Endodermal cell (in vitro differentiated cells): ENCODE measurements at regions not wholly inside any gene's neighbourhood (a gene's known extent, or its start where the extent isn't known, plus 50 kb on each side); places are given as distances from the start of the nearest gene placed in this dataset.

Source experiments
- DNase-seq: peaks from one replicate; pipeline ENCODE4 v3.0.0-alpha.2; 2017
- H3K27ac ChIP-seq: 2 replicates; pipeline ENCODE4 v1.5.1; 2013; ENCODE audit warnings: mild to moderate bottlenecking, low read depth, low read length, moderate library complexity
- H3K27me3 ChIP-seq: 2 replicates; pipeline ENCODE4 v1.6.1; 2013; ENCODE audit warnings: mild to moderate bottlenecking, low read length, moderate library complexity; ENCODE audit not compliant: insufficient read depth, control insufficient read depth, poor library complexity, severe bottlenecking
- H3K36me3 ChIP-seq: 2 replicates; pipeline ENCODE4 v1.7.0; 2013; ENCODE audit warnings: mild to moderate bottlenecking, low read length, moderate library complexity; ENCODE audit not compliant: control insufficient read depth, insufficient read depth
- H3K4me1 ChIP-seq: one replicate; pipeline ENCODE4 v1.7.0; 2013; ENCODE audit warnings: low read length; ENCODE audit not compliant: control insufficient read depth, insufficient read depth
- H3K4me3 ChIP-seq: 2 replicates; pipeline ENCODE4 v1.5.1; 2013; ENCODE audit warnings: mild to moderate bottlenecking, low read length, moderate library complexity
- H3K9ac ChIP-seq: 2 replicates; pipeline ENCODE4 v1.6.1; 2013; ENCODE audit warnings: mild to moderate bottlenecking, low read length, moderate library complexity; ENCODE audit not compliant: poor library complexity, severe bottlenecking; ENCODE audit errors: extremely low read depth
- H3K9me3 ChIP-seq: 2 replicates; pipeline ENCODE4 v1.6.1; 2013; ENCODE audit warnings: mild to moderate bottlenecking, low read length, moderate library complexity; ENCODE audit not compliant: control insufficient read depth
- H3K27ac Mint-ChIP-seq: 2 replicates; pipeline ENCODE4 v1.8.0; 2020; ENCODE audit warnings: mixed read lengths
- H3K27me3 Mint-ChIP-seq: 2 replicates; pipeline ENCODE4 v1.8.0; 2021; ENCODE audit warnings: mild to moderate bottlenecking, mixed read lengths; ENCODE audit not compliant: insufficient read depth
- H3K36me3 Mint-ChIP-seq: 2 replicates; pipeline ENCODE4 v1.8.0; 2020; ENCODE audit warnings: low read depth, mixed read lengths
- H3K4me1 Mint-ChIP-seq: 2 replicates; pipeline ENCODE4 v1.8.0; 2020; ENCODE audit warnings: mixed read lengths
- H3K4me3 Mint-ChIP-seq: 2 replicates; pipeline ENCODE4 v1.8.0; 2020; ENCODE audit warnings: mild to moderate bottlenecking, moderate library complexity, mixed read lengths
- H3K9me3 Mint-ChIP-seq: 2 replicates; pipeline ENCODE4 v1.8.0; 2020; ENCODE audit warnings: mild to moderate bottlenecking, mixed read lengths
- WGBS, 2 experiments: methylation state at CpG; one replicate each; pipeline versions ENCODE4 v1.1.5 to v1.1.7; 2013; ENCODE audit warnings: missing lambda C conversion rate in 2 of 2, mixed read lengths in 1 of 2; ENCODE audit not compliant: insufficient coverage in 1 of 2, insufficient read length in 1 of 2; 5-methylcytosine and 5-hydroxymethylcytosine counted together
- TF ChIP-seq, protein P1 (sequence below): fragments of 200-600 bp; sonication (generic); conservative IDR thresholded peaks from 2 replicates; pipeline ENCODE4 v1.5.0; 2021; ENCODE audit warnings: antibody characterized with exemption, mild to moderate bottlenecking

DNA sequence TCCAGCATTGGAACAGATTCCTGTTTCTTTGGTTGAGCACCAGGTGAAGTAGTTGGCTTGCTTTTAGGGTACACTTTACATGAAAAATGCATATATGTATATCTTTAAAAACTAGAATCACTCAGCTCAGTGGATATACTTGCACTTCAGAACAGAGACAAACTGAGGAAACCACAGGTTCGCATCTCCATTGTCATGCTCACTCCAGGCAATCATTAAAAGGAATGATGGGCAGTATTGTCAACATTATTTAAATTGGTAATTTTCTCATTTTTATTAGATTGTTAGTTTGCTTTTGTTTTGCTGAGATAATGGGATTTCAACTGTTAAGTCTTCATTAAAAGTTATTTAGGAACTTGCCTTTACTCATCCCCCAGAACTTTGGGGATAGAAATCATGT is 71.0 kb upstream of the NELL2 start:
- no peak overlapping the region for H3K9ac ChIP-seq
- no peaks in the 10 kb centered on the region for H3K9me3 ChIP-seq
- no peaks in the 10 kb centered on the region for H3K27me3 ChIP-seq
- TF ChIP-seq, protein P1, sequence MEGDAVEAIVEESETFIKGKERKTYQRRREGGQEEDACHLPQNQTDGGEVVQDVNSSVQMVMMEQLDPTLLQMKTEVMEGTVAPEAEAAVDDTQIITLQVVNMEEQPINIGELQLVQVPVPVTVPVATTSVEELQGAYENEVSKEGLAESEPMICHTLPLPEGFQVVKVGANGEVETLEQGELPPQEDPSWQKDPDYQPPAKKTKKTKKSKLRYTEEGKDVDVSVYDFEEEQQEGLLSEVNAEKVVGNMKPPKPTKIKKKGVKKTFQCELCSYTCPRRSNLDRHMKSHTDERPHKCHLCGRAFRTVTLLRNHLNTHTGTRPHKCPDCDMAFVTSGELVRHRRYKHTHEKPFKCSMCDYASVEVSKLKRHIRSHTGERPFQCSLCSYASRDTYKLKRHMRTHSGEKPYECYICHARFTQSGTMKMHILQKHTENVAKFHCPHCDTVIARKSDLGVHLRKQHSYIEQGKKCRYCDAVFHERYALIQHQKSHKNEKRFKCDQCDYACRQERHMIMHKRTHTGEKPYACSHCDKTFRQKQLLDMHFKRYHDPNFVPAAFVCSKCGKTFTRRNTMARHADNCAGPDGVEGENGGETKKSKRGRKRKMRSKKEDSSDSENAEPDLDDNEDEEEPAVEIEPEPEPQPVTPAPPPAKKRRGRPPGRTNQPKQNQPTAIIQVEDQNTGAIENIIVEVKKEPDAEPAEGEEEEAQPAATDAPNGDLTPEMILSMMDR = no peak
- no peak for DNase-seq
- H3K4me1 ChIP-seq = no peaks in the 10 kb centered on the region
- no peak overlapping the region for H3K27ac ChIP-seq
- no peak overlapping the region for H3K4me3 Mint-ChIP-seq
- H3K36me3 Mint-ChIP-seq = no peaks in the 10 kb centered on the region
- H3K27me3 Mint-ChIP-seq = no peaks in the 10 kb centered on the region
- 82% methylated on average over 1 of the region's 1 CpG; no CpG with 5 or more reads in 1 of the 2 experiments for WGBS, 2 experiments
- H3K36me3 ChIP-seq = no peaks in the 10 kb centered on the region
- H3K9me3 Mint-ChIP-seq = peaks cover 14% of the 10 kb centered on the region
- no peak overlapping the region for H3K4me3 ChIP-seq
- peaks cover 14% of the 10 kb centered on the region for H3K4me1 Mint-ChIP-seq
- H3K27ac Mint-ChIP-seq = no peak overlapping the region

DNA sequence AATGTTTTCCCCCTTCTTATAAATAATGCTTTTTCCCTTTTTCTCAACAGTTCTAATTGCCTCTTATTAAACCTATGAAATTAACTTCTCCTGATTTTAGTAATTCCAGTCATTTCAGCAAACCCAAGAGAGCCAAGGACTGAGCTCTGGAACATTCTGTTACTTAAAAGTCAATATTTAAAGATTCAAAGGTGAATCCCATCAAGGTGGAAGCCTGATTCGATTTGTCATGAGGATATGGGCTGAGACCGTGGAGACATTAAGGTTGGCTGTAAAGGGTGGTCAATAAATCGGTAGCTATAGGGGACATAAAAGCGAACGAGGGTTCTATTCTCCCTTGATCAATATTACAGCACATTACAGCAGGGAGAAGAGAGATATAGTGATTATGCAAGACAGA is 66.6 kb upstream of the NELL2 start:
- Histone ChIP-seq H3K4me1 (no peaks in the 10 kb centered on the region), H3K27me3 (no peaks in the 10 kb centered on the region), H3K9ac (no peak overlapping the region), H3K27ac (no peak overlapping the region), H3K4me3 (peak overlapping the region; percentile 22), H3K36me3 (no peaks in the 10 kb centered on the region), H3K9me3 (no peaks in the 10 kb centered on the region)
- 91% methylated on average over 5 of the region's 5 CpGs; no CpG with 5 or more reads in 1 of the 2 experiments for WGBS, 2 experiments
- peak overlapping the region; percentile 0 for H3K27ac Mint-ChIP-seq
- no peak for DNase-seq
- TF ChIP-seq, protein P1 = no peak
- no peak overlapping the region for H3K4me3 Mint-ChIP-seq
- peaks cover 14% of the 10 kb centered on the region for H3K4me1 Mint-ChIP-seq
- peaks cover 2% of the 10 kb centered on the region for H3K36me3 Mint-ChIP-seq
- peaks cover 13% of the 10 kb centered on the region for H3K9me3 Mint-ChIP-seq
- no peaks in the 10 kb centered on the region for H3K27me3 Mint-ChIP-seq

DNA sequence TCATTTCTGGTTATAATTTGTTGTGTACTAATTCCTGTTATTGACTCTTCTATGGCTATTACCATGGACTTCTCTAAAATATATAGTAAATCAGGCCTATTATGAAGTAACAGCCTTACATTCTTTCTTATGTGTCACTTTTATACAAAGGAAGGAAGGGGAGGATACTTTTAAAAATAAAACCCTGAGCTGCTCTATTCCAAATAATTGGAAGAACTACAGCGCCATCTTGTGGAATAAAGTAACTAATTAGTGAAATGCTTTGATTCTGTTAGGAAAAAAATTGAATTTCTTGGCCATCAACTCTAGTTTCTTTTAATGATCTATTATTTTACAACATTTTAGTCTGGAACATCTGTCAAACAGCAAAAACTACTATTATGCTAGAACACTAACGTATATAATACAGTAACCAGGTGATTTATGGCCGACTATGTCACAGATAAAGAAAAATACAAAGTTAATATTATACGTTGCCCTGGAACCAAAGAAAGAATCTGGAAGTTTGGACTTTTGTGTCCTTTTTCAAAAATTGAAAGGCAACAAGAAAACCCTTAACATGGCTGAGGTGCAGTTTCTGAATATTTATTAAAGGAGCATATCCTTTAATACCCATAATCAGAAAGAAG is 55.0 kb upstream of the NELL2 start:
- no peak overlapping the region for H3K4me3 Mint-ChIP-seq
- TF ChIP-seq, protein P1 = peak; percentile 80
- no peaks in the 10 kb centered on the region for H3K36me3 ChIP-seq
- no peaks in the 10 kb centered on the region for H3K36me3 Mint-ChIP-seq
- peak overlapping the region; percentile 3 for H3K4me3 ChIP-seq
- no peaks in the 10 kb centered on the region for H3K4me1 Mint-ChIP-seq
- H3K9ac ChIP-seq = no peak overlapping the region
- no peak overlapping the region for H3K27ac Mint-ChIP-seq
- H3K4me1 ChIP-seq = no peaks in the 10 kb centered on the region
- H3K9me3 Mint-ChIP-seq = peaks cover 21% of the 10 kb centered on the region
- H3K9me3 ChIP-seq = peaks cover 7% of the 10 kb centered on the region
- DNase-seq = no peak
- H3K27ac ChIP-seq = no peak overlapping the region
- H3K27me3 Mint-ChIP-seq = no peaks in the 10 kb centered on the region
- H3K27me3 ChIP-seq = no peaks in the 10 kb centered on the region
- 86 to 100% methylated on average over 2 to 3 of the region's 4 CpGs for WGBS, 2 experiments
